NCI-H446 treated with DMSO at 0.1 percent for 48 hours (cell line): ENCODE measurements at regions not wholly inside any gene's neighbourhood (a gene's known extent, or its start where the extent isn't known, plus 50 kb on each side); places are given as distances from the start of the nearest gene placed in this dataset.

Experiments used
- DNase-seq: peaks from one replicate; lab custom pipeline; 2025; lab: John Stamatoyannopoulos, UW

DNA sequence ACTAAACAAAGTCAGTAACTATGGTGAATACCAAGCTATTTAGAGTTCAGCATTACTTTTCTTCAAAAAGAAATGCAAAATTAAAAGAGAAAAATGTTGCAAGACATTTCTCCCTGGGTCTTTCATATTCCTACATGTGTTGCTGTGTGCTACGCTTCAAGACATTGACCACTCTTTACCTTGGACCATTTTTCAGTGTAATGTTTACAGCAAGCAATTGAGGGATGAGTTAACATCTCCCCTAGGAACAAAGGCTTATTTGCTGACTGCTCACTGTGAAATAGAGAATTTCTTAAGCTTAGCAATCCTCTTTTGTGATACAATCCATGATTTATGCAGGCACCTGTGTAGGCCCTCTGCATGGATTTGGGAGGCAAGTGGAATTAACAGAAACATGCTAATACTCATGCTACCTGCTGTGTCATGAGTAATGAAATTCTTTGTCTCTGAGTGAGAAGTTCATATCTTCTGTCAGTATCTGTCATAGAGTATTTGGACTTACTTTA is 1202.9 kb upstream of the CDH8 start:
- DNase-seq: no peak

DNA sequence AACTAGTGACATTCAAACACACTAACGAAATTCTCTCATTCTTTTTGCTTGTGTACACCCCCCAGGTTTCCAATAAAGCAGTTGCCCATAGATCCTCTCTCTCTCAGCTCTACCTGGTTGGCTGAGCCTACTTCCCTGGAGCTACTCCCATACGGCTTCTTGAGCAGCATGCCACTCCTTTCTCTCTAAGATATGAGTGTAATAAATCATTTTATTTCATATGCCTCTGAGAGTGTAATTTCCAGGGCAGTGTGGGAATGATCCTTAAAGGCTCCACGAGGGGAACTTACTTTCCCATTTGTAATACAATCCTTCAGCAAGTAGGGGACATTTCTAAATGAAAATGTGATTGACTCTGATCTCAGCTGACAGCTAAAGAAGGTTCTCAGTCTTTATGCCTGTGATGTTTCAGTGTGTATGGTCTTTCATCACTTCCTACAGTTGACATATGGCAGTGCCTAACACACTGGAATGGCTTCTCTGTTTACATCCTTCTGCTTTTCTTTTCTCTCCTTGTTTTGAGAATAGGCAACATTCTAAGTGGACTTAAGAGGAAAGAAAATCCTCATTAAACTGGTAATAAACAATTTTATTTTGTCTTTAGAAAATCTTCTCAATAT is 1194.3 kb upstream of the CDH8 start:
- DNase-seq: no peak

DNA sequence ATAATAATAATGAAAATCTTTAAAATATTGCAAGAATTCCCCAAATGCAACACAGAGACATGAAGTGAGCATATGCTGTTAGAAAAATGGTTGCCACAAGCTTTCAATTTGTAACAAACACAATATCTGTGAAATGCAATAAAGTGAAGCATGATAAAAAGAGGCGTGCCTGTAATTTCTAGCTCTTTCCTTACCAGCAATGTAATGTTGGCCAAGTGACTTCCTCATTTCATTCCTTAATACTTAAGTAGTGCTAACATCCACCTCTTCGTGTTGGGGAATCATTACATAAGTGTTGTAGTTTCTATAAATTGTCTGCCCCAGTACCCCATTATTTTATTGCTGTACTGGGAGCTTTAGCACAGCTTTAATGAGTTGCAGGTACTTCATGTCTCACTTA is 1192.0 kb upstream of the CDH8 start:
- DNase-seq: no peak

DNA sequence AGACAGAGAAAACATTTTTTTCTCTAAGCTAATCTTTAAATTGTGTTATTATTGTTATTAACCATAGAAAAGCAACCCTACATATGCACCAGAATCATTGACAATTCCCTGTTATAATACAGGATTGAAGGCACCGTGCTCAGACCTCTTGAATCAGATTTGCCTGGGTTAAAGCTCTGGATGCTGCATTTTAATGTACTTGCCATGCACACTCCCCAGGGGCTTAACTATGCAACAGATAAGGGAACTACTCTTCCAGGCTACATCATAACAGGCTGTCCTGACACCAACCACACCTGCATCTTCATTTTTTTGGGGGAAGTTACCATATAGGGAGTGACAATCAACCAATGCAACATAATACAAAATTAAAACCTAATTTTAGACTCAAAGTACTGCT is 1187.6 kb upstream of the CDH8 start:
- DNase-seq: no peak

DNA sequence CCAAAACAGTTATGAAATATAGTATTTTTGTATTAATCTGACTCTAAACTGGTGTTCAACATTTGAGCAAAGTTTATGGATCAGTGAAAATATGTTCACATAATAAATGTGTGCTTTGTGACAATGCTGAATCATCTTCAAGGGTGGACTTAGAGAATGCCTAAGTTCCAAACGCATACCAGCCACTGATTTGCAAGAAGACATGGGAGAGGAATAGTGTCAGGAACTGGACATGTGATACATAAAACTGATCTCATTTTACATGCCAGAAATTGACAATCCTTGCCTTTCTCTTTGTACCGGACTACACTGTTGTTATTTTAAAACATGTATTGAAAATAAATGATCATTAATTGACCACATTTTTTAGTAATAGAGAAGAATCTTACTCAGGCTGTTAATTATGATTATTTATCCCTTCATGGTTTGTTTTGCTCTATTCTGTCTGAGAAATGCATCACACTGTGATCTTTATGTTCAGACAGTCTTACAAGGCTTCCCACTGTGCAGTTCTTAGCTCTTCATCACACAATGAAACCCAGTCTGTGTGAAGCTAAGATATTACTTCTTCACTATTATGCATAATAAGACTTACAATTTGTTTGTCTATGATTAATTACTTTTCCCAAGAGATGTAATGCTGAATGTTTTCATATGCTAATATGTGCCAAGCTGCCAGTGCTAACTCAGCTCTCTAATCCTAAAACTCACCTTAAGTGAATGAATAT is 1180.6 kb upstream of the CDH8 start:
- DNase-seq: no peak

DNA sequence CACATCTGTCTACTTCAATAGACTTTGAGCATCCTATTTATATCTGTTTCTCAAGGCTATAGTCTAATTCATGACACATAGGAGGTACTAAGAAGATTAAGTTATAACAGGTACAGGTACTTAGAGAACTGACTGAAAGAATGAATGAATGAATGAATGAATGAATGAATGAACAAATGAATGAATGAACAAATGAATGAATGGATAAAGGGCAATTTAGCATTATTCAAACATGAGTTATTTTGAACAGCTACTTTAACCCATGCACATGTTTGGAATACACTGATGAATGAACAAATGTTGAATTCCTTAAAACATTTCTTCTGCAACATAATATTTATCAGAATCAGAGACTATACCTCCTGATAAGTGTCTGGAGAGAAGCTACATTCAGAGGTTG is 1165.6 kb upstream of the CDH8 start:
- DNase-seq: no peak

DNA sequence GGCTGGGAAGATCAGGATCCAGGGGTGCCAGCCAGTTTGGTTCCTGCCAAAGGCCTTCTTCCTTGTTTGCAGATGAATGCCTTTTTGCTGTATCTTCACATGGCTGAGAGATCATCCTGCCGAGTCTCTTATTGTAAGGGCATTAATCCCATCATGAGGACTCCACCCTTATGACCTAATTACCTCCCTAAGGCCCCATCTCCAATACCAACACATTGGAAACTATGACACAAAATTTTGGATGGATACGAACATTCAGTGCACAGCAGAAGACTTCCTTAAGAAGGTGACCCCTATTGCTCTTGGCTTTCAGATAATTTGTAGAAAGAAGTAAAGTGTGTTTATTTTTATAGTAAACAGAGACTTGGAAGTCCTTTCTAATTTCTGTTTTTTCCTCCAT is 1164.7 kb upstream of the CDH8 start:
- DNase-seq: no peak

DNA sequence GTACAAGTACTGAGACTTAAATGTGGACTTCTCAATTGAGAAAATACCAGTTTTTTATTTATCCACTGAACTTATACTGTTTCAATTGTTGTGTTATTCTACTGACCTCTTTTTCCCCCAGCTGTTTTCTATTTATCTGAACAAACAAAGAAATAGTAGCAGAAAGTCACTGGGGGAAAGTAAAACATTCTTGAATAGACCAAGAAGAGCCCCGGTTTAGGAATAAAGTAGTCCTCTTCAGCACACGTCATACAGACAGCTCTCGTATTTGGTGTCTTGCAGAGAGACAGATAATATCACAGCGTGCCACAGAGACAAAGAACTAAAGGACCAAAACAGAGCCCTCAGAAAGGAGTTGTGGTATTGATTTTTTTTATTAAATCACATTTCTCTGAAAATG is 1159.1 kb upstream of the CDH8 start:
- DNase-seq: no peak

DNA sequence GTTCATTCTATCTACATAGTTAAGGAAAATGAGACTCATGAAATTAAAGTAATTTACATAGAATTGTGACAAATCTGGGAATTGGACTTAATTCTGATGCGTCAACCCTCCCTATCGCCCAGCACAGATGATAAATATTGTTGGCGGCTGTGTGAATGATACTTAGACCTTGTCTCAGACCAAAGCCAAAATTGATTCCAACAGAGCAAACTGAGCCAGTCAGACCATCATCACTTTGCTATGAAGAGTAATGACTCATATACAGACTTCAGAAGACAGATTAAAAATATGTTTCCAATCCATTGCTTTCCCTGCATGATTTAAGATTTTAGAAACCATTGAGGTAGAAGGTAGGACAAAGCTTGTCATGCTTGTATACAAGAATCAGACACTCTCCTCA is 1156.7 kb upstream of the CDH8 start:
- DNase-seq: peak; percentile 16

DNA sequence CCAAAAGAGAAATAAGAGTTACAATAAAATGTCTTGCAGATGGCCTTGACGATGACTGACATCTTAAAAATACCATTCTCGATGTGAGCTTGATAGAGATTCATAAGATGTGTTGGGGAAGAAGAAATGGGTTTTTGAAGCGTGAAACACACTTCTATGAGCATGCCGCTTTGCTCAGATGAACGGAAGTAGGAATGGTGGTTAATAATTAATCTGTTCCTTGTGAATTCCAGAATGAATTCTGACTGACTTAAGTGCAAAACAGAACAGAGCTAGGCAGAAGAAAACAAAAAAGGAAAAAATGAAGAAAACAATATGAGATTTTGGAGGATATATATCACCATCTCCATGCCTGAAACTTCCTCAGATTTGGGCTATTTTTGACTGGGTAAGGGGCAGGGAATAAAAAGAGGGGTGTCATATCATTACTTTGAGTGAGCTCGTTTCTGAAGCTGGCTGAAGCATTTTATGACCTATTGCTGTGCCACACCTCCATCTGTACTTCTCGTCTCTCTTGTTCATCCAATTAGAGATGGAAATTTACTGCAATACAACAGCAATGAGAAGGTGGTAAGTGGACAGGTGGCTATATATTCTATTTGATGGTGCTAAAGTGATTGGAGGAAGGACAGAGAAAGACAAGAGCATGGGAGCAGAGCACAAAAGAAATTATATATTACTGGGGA is 1152.0 kb upstream of the CDH8 start:
- DNase-seq: no peak

DNA sequence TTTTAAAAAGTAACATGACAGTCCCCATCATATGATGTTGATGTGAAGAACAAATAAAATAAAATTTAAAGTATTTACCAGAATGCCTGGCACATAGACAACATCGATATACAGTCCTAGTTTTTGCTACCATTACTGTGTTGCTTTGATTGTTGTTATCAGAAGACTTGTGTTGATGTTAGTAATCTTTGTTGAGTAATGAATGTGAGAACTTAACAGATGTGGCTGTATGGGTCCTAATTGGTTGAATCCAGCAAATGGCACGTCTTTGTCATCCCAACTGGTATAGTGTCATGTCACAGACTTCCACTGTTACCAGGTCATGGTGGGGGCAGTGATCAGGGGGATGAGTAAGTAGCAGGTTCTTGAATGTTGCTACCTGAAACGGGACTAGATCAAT is 1151.4 kb upstream of the CDH8 start:
- no peak for DNase-seq

DNA sequence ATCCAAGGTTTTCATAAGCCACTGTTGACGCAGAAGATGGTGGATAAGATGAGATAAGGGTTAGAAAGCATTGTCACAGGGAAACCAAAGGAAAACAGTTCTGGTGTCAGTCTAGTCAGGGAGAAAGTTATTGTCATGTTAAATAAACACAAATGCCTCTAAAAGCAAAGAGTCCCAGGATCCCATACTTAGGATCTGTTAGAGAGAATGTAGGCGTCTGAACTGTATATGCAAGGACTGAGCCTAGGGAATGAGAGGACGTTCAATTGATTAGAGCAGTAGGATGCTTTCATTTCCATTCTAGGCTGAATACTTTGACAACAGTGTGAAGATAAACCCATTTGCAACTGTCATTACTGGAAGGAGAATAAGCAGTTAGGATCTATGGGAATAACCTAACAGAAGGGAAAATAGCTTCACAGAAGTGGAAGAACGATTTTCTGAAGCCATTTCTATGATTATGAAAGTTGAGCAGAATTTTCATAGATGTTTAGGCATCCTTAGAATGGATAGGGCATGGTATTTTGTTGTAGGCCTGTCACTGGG is 1149.1 kb upstream of the CDH8 start:
- no peak for DNase-seq

DNA sequence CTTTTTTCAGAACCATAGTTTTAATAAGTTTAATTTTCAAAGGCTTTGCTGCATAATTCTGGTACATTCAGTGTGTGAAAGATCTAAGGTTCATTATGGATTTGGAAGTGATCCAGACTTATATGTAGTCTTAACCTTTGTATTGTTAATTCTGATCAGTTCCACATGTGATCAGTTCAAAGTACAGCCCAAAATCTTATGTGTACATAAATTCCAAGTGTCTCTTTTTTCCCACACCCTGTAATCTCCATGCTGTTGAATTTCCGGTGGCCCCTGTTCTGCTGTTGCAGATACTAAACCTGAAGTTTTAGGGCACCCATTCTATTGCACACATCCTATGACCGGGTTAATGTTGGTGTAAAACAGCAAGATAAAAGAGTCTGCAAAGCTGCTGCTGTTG is 1147.5 kb upstream of the CDH8 start:
- DNase-seq: no peak

DNA sequence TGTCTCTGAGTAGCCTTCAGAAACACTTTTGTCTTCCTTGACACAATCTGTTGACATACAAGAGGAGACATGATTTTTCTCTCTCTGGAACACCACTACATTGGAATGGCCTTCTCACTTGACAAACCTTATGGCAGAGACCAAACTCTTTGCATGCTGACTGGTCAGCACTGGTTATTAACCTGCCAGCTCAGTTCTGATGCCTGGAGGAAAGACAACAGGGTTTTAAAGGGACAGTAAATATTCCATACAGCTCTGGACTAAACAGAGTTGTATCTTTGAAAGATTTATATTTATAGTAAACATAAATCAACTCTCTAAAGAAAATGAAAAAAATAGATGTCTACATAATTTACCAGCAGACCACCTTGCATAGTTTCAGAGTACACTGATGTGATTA is 1139.1 kb upstream of the CDH8 start:
- DNase-seq: no peak

DNA sequence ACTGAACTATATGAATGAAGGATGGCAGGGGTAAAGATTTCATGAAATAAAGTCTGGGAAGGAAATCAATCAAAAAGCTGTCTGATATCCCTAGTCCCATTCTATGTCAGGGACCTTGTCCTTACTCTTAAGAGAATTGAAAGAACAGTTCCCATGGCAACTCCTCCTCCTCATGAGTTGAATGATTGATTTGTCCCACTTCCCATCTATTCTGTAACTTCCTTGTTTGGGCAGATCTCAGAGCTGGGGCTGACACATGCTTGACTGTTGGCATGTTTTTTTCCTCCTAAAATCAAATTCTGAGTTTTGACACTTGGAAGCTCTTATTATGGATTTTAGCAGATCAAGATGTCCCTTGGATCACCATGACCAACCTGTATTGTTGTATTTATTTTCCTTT is 1138.6 kb upstream of the CDH8 start:
- no peak for DNase-seq

DNA sequence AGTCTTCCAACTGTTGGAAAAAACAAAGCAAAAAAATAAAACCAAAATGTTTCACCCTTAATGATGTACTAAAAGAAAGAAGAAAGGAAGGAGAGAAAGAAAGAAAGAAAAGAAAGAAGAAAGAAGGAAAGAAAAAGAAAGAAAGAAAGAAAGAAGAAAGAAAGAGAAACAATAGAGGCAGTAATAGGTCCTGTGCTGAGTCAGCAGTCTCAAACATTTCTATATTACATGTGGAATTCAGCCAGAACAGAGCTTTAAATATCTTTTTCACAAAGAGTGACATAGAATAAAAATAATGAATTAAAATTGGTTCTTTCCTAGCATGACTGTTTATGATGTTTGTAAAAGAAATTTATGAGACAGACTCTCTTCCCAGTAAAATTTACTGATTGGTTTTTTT is 1135.3 kb upstream of the CDH8 start:
- DNase-seq: no peak

DNA sequence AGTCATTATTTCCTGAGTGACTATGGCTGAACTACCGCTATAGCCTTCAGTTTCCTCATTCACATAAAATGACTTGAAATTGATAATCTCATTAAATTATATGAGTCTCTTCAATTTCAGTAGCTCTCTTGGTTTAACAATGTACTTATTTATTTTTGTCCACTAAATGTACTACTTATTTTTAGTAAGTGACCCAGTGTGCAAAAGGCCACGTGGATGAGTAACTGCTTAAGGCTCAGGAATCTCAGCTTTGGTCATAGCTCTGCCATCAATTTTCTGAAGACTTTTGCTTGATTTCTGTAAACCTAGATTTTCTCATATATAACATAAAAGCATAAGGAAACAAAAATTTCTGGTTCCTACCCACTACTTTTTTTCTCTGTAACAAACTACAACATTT is 1132.9 kb upstream of the CDH8 start:
- no peak for DNase-seq

DNA sequence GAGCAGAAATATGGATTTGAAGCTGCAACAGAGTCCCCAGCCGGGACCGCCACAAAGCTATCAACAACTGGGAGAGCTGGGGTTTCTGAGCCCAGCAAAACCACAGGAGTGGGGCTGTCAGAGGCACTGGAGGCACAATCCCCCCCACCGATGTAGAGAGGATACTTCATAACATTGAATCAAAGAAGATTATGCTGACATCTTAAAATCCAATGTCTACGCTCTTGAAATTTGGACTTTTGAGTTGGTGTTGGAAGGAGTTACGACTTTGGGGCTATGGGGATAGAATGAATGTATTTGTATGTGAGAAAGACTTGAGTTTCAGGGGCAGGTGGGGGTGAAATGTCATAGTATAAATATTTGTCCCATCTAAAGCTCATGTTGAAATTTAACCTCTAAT is 1121.6 kb upstream of the CDH8 start:
- DNase-seq: no peak

DNA sequence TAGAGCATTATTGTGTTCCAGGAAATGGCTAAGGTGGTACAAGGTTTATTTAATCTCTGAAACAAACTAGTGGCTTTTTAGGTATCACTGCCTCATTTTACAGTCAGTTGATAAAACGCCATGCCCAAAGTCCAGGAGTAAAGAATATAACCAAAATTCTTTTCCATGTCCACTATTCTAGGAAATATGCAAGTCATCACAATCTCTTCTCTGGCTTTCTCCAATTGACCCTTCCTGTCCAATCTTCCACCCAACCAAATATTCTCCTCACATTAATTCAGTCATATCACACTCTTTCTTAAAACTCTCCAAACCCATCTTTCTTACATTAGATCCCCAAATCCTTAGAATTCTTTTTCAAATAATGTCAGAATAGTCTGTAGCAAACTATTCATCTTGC is 1110.0 kb upstream of the CDH8 start:
- DNase-seq: no peak

DNA sequence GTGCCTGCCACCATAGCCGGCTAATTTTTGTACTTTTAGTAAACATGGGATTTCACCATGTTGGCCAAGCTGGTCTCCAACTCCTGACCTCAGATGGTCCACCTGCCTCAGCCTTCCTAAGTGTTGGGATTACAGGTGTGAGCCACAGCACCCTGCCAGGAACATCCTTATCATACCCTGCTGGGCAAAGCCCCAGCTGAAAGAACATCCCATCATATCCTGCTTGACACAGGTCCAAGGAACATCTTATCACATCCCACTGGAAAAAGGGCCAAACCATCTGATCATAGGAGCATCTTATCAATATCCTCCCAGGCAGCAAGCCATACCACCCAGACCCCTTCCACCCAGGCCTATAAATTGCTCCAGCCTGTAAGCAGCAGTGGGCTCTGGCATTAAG is 1109.2 kb upstream of the CDH8 start:
- DNase-seq: no peak

DNA sequence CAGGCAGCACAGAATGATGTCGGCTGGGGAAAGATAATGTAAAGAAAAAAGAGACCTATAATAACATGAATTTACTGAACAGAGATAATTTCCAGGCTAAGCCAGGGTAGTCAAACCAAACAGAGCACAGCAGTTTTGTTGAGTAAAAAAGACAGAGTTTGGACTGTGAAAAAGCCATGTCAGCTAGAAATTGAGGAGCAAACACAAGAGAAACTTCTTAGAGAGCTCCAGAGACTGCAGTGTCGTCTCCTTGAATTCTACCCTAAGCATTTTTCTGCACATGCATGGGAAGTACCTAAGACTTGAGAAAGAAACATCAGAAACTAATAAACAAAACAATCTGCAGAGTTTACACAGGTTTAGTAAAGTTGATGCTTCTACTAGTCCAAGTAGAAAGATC is 1098.8 kb upstream of the CDH8 start:
- DNase-seq: no peak

DNA sequence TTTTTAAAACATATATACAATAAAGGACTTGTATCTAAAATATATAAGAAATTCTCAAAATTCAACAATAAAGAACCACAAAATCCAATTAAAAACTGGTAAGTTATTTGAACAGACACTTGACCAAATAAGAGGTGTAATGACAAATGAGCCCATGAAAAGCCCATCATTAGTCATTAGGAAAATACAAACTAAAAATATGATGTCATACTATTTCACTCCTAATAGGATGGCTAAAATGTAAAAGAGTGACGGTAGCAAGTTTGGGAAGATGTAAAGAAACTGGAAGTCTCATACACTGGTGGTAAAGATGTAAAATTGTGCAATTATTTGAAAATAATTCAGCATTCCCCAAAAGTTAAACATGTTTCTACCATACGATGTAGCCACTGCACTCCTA is 1095.3 kb upstream of the CDH8 start:
- DNase-seq: no peak

DNA sequence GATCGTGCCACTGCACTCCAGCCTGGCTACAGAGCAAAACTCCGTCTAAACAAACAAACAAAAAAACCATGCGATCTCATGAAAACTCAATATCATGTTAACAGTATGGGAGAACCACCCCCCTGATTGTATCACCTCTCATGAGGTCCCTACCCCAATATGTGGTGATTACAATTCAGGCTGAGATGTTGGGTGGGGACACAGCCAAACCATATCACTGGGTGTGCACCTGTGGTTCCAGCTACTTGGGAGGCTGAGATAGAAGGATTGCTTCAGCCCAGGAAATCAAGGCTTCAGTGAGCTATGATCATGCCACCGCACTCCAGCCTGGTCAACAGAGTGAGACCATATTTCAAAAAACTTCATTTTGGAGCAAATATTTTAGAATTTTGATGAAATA is 1094.7 kb upstream of the CDH8 start:
- DNase-seq: no peak
